ENCODE measurements at regions not wholly inside any gene's neighbourhood (a gene's known extent, or its start where the extent isn't known, plus 50 kb on each side); places are given as distances from the start of the nearest gene placed in this dataset.
"Not testable (repeated sequence)": the region's sequence is repeated elsewhere in the genome, so short reads cannot be mapped to it uniquely, and the experiment has no call there.

GRCh38 chr2:242010252-242011166, 141.0 kb downstream of the RTP5 start:
- DNase-seq = not testable (repeated sequence)

GRCh38 chr2:242011167-242011513, 141.6 kb downstream of the RTP5 start:
- no peak for DNase-seq

GRCh38 chr2:242011516-242011915, 142.0 kb downstream of the RTP5 start:
- DNase-seq = no peak

GRCh38 chr2:242011991-242012764, 142.6 kb downstream of the RTP5 start:
- DNase-seq = no peak

GRCh38 chr2:242012956-242013764, 143.6 kb downstream of the RTP5 start:
- DNase-seq = no peak

GRCh38 chr2:242013771-242014170, 144.2 kb downstream of the RTP5 start:
- DNase-seq = no peak

GRCh38 chr2:242015108-242016065, 145.9 kb downstream of the RTP5 start:
- no peak for DNase-seq

- DNase-seq = no peak
These were observed 147.6 kb downstream of the RTP5 start for GRCh38 chr2:242017086-242017485.

- DNase-seq = not testable (repeated sequence)
These were observed 148.9 kb downstream of the RTP5 start for GRCh38 chr2:242018416-242018815.

- no peak for DNase-seq
These were observed 149.8 kb downstream of the RTP5 start for GRCh38 chr2:242019344-242019743.

- DNase-seq = no peak
These were observed 150.9 kb downstream of the RTP5 start for GRCh38 chr2:242020196-242021004.

GRCh38 chr2:242022550-242023290, 153.2 kb downstream of the RTP5 start:
- no peak for DNase-seq

- DNase-seq = no peak
These were observed 155.3 kb downstream of the RTP5 start for GRCh38 chr2:242024751-242025355.

- DNase-seq = no peak
These were observed 158.3 kb downstream of the RTP5 start for GRCh38 chr2:242027676-242028450.

GRCh38 chr2:242029422-242030225, 160.1 kb downstream of the RTP5 start:
- no peak for DNase-seq

- DNase-seq = no peak
These were observed 160.7 kb downstream of the RTP5 start for GRCh38 chr2:242030226-242030575.

GRCh38 chr2:242030858-242031257, 161.3 kb downstream of the RTP5 start:
- DNase-seq = no peak

GRCh38 chr2:242031481-242032019, 162.0 kb downstream of the RTP5 start:
- DNase-seq = no peak

Data from NCI-H187 treated with DMSO at 0.1 percent for 48 hours (cell line).